ENCODE measurements at regions not wholly inside any gene's neighbourhood (a gene's known extent, or its start where the extent isn't known, plus 50 kb on each side); places are given as distances from the start of the nearest gene placed in this dataset.

GRCh38 chr21:27260728-27261127 lies 293.8 kb upstream of the ADAMTS5 start:
- no peak for DNase-seq (ENCODE audit: low read depth in 2 of 2)

- no peak for DNase-seq (ENCODE audit: low read depth in 2 of 2)
Observed at GRCh38 chr21:27258742-27259448, 292.0 kb upstream of the ADAMTS5 start.

DNA sequence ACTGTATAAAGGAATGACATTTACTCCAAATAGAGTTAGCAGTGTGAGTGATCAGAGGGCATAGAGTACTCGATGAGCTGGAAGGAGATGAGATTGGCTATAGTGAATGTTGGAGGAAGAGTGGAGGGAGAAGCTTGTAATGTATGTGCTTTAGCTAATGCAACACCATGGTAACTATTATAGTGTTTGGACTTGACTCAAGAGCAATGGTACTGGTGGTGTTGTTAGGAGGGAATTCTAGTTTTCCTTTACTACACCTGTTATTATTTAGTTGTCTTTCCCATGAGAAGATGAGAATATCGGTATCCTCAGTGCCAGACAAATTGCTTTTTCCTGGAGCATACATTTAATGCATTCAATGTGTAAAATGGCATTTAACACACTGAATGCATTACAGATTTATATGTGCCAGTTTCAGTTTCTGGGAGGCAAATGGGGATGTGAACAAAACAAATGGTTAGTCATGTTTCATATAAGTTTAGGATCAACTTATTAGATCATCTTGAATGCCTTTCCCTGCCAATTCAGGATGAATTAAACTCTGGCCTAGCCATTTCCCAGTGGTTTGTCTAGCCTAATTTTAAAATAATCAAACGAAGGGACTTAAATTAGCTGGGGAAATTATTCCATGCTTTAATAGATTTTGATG lies 291.1 kb upstream of the ADAMTS5 start:
- DNase-seq (ENCODE audit: low read depth in 2 of 2), result no peak

DNA sequence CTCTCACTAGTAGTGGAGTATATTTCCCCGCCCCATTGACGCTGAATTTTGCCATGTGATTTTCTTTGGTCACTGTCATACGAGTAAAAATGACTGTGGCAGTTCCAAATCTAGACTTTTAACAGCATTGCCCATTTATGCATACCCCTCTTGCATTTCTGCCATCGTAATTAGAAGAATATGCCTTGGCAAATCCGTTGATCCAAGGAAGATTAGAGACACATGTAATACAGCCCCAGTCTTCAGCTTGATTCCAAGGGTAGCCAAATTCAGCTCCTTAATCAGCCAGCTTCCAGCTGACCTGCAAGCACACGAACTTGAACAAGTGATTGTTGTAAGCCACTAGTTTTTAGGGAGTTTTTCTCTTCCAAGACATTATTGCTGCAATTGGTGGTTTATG lies 290.3 kb upstream of the ADAMTS5 start:
- DNase-seq (ENCODE audit: low read depth in 2 of 2), result no peak

DNA sequence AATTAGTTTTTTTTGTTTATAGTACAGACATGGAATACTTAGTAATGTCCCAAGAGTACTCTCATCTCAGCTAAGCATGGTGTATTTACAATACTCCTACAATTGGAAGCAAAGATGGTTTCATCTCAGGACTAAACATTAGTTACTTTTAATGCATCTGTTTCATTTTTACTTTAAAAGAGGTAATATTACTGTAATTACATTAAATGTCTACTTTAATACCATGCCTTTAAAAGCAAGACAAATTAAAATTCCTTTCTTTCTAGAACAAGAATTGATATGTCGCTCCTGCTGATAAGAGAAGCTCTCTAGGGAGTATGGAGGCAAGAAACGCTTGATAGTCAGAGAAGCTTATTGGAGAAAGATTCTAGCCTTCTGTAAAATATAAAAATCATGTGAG lies 284.9 kb upstream of the ADAMTS5 start:
- DNase-seq (ENCODE audit: low read depth in 2 of 2), result no peak

DNA sequence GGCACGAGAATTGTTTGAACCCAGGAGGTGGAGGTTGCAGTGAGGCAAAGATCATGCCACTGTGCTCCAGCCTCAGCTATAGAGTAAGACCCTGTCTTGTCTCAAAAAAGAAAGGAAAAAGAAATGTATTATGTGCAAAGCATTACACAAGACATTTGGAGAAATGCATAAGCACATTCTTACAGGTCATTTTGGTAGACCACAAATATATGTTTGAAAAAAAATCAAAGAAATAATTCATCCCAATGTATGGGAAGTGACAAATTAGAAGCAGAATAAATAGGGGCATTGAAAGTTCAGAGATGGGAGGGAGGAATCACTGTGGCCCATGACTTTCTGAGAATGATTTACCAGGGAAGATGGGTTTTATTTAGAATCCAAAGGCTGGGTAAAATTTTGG lies 283.5 kb upstream of the ADAMTS5 start:
- no peak for DNase-seq (ENCODE audit: low read depth in 2 of 2)

DNA sequence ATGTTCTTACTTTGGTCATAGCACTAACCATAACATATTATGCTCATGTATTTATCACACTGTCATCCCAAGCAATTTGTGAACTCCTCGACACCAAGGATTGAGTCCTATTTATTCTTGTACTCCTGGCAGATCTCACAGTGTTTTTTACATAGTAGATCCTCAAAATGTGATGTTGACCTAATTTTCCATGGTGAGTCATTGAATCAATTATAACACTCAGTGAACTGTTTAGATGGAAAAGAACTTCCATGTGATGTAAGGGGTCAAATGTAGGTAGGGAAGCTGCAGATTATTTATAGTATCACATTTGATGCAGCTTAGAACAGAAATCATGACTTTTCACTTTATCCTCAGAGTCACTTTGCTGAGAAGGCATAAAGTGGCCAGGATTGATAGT lies 281.9 kb upstream of the ADAMTS5 start:
- no peak for DNase-seq (ENCODE audit: low read depth in 2 of 2)

DNA sequence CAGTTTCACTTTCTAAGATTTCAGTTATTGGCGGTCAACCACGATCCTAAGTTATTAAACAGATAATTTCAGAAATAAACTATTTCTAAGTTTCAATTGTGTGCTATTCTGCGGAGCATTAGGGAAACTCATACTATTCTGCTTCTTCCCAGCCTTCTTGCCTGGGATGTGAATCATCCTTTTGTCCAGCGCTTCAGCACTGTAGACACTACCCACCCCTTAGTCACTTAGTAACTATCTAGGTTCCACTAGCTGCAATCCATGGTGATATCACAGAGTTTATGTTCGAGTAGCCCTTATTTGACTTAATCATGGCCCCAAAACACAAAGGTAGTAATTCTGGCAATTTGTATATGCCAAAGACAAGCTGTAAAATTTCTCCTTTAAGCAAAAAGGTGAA lies 279.9 kb upstream of the ADAMTS5 start:
- no peak for DNase-seq (ENCODE audit: low read depth in 2 of 2)

- no peak for DNase-seq (ENCODE audit: low read depth in 2 of 2)
Observed at GRCh38 chr21:27244776-27245175, 277.9 kb upstream of the ADAMTS5 start.

- no peak for DNase-seq (ENCODE audit: low read depth in 2 of 2)
Observed at GRCh38 chr21:27244352-27244751, 277.5 kb upstream of the ADAMTS5 start.

GRCh38 chr21:27240839-27241238 lies 274.0 kb upstream of the ADAMTS5 start:
- DNase-seq (ENCODE audit: low read depth in 2 of 2), result no peak

GRCh38 chr21:27233514-27234115 lies 266.7 kb upstream of the ADAMTS5 start:
- no peak for DNase-seq (ENCODE audit: low read depth in 2 of 2)

GRCh38 chr21:27225940-27226339 lies 259.1 kb upstream of the ADAMTS5 start:
- no peak for DNase-seq (ENCODE audit: low read depth in 2 of 2)

DNA sequence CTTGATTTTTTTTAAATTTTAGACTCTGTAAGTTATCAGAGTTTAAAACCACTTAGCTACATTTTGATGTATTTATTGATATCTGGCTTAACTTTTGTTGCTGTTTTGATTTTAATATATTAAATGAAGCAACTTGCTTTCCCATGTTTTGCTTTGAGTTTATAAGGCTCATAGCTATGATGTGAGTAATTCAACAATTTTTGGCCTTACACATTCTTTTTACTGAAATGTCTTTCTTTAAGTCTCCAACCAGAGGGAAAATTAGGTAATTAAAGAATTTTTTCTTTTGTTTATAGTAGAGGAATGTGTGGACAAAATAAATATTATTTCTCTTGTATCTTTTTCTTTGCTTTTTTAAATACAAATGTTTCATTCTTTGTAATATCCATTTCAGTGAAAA lies 258.3 kb upstream of the ADAMTS5 start:
- DNase-seq (ENCODE audit: low read depth in 2 of 2), result no peak

DNA sequence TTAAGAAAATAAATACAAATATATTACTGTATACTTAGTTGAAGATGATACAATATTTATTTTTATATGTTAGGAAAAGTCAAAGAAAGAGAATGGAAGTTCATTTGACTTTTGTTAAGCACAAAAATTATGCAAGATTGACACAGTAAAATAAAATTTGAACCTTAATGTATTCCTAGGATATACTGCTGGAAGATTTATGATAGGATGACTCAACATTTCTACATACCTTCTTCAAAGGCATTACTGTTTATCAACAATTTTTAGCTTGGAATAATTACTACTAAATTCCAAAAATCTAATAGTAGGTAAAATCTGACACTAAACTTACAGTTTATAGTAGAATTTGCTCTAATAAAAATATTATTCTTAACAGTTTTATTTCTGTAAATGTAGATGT lies 257.3 kb upstream of the ADAMTS5 start:
- DNase-seq (ENCODE audit: low read depth in 2 of 2), result no peak

DNA sequence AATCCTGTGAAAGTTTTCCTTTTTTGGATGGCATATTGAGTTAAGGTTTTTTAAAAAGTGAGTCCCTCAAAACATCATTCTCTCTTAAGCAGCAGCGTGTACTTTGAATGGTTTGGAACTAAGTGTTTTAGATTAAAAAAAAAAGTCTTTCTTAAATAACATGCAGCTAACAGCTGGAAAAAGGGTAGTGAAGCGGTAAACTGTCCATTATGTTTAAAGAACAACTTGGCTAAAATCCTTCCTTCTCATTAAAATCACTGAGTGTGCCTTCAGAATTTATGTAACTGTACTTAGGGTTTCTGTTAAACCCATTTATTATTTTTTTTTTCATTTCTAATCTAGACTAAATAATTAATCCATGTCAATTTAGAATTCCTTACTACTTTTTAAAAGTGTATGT lies 254.2 kb upstream of the ADAMTS5 start:
- no peak for DNase-seq (ENCODE audit: low read depth in 2 of 2)

DNA sequence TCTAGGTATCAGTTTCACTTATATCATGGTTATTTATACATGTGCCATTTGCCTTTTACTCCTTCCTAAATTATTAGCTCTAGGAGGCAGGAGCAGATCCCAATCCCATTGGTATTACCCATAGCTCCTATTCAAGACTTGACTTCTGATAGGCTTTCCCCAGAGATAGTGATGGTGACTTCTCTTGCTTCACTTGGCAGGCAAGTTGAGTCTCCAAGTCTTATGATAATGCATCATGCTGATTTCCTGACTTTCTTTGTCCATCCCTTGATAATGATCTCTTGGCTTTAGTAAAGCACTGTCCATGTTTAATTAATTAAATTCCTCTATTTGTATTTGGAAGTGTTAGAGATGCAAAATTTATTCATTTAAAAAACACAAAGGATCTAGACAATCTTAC lies 253.5 kb upstream of the ADAMTS5 start:
- no peak for DNase-seq (ENCODE audit: low read depth in 2 of 2)

GRCh38 chr21:27219068-27219467 lies 252.2 kb upstream of the ADAMTS5 start:
- no peak for DNase-seq (ENCODE audit: low read depth in 2 of 2)

DNA sequence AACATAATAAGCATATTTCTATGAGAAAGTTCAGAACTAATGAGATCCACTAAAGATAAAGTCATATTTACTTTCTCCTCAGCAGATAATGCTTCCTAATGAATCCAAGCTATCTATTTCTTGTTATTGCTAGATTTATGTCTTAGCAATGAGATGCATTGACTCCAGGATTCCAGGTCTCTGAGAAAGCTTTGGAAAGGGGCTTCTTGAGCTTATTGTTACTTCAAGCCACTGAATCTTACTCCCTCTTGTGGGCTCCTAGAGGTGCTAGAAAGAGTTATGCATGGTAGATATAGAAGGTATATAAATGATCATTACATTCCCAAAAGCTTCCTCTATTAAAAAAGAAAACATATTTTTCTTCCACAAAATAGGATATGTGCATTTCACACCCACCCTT lies 246.4 kb upstream of the ADAMTS5 start:
- DNase-seq (ENCODE audit: low read depth in 2 of 2), result no peak

GRCh38 chr21:27212441-27212840 lies 245.6 kb upstream of the ADAMTS5 start:
- no peak for DNase-seq (ENCODE audit: low read depth in 2 of 2)

GRCh38 chr21:27209546-27209945 lies 242.7 kb upstream of the ADAMTS5 start:
- DNase-seq (ENCODE audit: low read depth in 2 of 2), result no peak

DNA sequence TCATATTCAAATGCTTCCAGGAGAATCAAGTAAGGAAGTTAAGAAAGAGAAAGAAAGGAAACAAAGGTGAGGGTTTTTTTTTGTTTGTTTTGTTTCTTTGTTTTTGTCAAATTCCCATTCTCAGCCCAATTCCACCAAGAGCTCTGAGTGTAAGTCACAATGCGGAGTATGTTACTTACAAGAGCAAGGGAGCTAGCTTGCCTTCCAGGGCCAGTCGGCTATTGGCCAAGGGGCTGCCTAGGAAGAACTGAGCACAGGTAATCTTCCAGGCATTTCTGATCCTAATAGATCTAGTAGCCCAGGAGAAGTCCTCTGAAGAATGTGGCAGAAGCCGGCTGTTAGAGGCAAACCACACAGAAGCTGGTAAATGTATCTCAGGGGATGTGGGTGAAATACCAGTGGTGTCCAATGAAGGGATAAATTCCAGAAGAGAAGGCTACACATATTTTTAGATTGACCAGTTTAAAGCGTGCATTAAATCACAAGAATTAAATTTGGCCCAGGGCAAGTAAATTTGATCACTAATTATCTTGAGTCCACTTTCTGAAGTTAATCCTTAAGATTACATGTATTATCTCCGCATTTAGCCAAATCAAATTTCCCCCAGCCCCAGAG lies 239.6 kb upstream of the ADAMTS5 start:
- DNase-seq (ENCODE audit: low read depth in 2 of 2), result no peak

DNA sequence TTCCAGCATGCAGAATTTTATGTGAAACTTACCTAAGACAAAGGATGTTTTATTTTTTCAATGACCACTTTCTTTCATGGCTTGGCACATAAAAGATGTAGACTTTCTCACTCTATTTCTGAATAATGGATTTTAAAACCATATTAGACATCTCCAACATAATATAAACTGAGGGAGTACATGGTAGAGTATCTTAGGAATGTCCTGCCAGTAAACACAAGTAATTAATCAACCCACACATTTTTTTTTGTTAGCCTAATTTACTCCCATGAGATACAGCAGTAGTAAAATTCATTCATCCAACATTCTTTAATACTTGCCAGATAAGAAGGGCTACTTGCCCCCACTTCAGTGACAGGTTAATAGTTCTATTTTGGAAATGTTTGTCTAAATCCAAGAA lies 235.4 kb upstream of the ADAMTS5 start:
- no peak for DNase-seq (ENCODE audit: low read depth in 2 of 2)
